G401 (cell line): ENCODE measurements at regions not wholly inside any gene's neighbourhood (a gene's known extent, or its start where the extent isn't known, plus 50 kb on each side); places are given as distances from the start of the nearest gene placed in this dataset.
"Not testable (repeated sequence)": the region's sequence is repeated elsewhere in the genome, so short reads cannot be mapped to it uniquely, and the experiment has no call there.

Experiments used
- DNase-seq: peaks from one replicate; pipeline ENCODE4 v3.0.0-alpha.2; 2015; ENCODE audit warnings: low spot score
- in situ Hi-C: cut with HindIII; loops from 2 replicates; pipeline ENCODE4 v1.10.0; 2016; ENCODE audit warnings: low sequenced_read_pairs, mixed read lengths

- in situ Hi-C loops = no loop called here
- no peak for DNase-seq
Measured at GRCh38 chr2:55811048-55811447, 112.5 kb downstream of the EFEMP1 start.

- no peak for DNase-seq
- in situ Hi-C loops = no loop called here
Measured at GRCh38 chr2:55810622-55811020, 113.0 kb downstream of the EFEMP1 start.

DNA sequence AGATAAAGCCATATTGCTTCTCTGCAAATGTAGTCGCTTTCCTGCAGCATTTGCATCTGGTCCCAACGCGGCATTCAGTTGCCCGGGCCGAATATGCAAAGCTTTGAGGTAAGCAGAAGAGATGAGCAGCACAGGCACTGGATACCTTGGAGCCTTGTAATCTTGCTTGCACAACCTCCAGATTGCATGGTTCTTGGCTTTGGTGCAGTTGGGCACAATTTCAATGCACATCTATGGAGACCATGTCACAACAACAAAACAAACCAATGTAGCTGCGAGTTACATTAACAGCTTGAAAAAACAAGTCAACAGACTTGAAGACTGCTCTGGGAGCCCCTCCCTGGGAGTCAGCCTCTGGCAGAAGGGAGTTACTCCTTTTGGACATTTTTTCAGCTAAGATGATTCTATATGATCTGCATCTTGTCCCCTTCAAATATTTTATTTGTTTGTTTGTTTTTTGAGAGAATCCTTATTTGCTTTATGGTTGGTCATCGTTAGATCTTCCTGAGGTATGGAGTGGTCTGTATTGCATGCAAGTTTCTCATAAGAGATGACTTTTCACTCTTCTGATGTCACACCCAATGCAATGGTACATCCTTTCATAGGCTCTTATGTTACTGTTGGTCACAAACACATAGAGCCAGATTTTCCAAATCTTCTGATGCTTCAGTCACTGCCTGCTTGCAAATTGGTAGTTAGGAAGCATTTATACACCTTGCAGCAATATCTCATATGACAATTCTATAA is 113.5 kb downstream of the EFEMP1 start:
- in situ Hi-C loops = no loop called here
- DNase-seq = no peak

- in situ Hi-C loops = no loop called here
- no peak for DNase-seq
Measured at GRCh38 chr2:55807900-55808299, 114.3 kb upstream of the PNPT1 start.

- DNase-seq = peak; percentile 41
- in situ Hi-C loops = no loop called here
Measured at GRCh38 chr2:55805686-55806085, 112.0 kb upstream of the PNPT1 start.

- peak; percentile 39 for DNase-seq
- in situ Hi-C loops = no loop called here
Measured at GRCh38 chr2:55804535-55804934, 110.9 kb upstream of the PNPT1 start.

DNA sequence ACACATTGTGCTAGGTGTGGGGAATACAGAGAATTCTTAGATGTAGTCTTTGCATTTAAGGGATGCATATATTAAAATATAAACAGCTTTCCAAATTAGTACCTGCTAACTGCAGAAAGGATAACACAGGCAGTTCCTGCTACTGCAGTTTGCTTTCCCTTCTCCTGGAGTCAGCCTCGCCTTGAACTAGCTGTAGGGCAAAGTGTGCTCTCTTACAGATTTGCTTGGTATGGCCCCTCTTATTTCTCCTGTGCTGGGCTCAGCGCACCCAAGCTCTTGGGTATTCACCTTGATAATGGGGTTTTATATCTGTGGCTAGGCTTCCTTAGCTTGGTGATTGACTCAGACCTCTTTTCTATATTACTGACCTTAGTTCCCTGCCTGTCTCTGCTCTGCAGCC is 108.4 kb upstream of the PNPT1 start:
- DNase-seq = no peak
- in situ Hi-C loops = no loop called here

DNA sequence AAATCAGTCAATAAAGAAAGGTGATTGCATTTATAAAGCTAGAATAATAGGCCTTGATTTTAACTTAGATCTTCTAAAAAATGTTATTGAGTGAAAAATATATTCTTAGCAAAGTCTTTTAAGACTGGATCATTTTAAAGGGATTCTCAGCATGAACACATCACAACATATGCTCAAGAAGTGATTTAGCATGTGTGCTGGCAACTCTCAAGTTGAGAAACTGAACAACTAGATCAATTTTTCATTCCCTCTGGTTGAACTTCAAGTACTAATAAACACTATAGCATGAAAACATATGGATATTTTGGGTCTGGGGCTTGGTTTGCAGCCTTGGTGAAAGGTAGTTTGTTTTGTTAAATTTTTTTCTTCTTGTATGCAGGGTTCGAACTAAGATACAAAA is 107.8 kb upstream of the PNPT1 start:
- DNase-seq = no peak
- in situ Hi-C loops = no loop called here

GRCh38 chr2:55799624-55800023 is 106.0 kb upstream of the PNPT1 start:
- in situ Hi-C loops, DNase-seq: not testable (repeated sequence)

GRCh38 chr2:55796121-55796520 is 102.5 kb upstream of the PNPT1 start:
- in situ Hi-C loops = no loop called here

GRCh38 chr2:55793602-55794001 is 100.0 kb upstream of the PNPT1 start:
- DNase-seq, in situ Hi-C loops: not testable (repeated sequence)

More at GRCh38 chr2:55796121-55796520, 102.5 kb upstream of the PNPT1 start:
- DNase-seq = no peak

GRCh38 chr2:55786280-55786679 is 92.6 kb upstream of the PNPT1 start:
- peak; percentile 16 for DNase-seq
- in situ Hi-C loops = no loop called here

DNA sequence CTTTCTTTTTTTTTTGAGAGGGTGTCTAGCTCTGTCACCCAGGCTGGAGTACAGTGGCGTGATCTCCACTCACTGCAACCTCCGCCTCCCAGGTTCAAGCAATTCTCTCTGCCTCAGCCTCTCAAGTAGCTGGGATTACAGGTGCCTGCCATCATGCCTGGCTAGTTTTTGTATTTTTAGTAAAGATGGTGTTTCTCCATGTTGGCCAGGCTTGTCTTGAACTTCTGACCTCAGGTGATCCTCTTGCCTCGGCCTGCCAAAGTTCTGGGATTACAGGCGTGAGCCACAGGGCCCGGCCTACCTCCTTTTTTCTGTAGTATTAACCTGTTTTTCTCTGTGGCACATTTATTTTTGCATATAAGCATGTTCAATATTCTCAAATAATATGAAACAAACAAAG is 90.1 kb upstream of the PNPT1 start:
- DNase-seq, in situ Hi-C loops: not testable (repeated sequence)

DNA sequence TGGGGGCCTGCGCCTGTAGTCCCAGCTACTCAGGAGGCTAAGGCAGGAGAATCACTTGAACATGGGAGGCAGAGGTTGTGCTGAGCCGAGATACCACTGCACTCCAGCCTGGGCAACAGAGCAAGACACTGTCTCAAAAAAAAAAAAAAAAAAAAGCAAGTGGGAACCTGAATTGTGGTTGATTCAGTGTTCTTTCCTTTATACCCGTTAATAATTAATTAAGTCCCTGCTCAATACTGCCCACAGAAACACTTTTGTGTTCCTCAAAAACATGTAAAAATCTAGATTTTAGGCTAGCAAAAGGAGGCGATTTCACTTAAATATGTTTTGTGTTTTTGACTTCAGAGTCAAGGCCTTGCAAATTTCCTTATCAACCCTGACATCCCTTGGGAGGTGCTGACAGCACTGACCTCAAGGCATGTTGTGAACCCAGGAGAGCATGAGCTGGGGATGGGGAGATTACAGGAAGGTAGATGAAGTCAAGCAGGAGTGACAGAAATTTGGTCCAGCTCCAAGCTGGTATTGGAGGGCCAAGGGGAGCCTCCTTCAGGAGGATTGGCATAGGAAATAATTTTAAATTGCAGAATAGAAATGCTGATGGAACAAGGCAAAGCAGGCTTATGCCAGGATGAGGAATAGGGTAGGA is 89.0 kb upstream of the PNPT1 start:
- no peak for DNase-seq
- in situ Hi-C loops = no loop called here

- in situ Hi-C loops = no loop called here
- DNase-seq = no peak
Measured at GRCh38 chr2:55781542-55781941, 87.9 kb upstream of the PNPT1 start.

DNA sequence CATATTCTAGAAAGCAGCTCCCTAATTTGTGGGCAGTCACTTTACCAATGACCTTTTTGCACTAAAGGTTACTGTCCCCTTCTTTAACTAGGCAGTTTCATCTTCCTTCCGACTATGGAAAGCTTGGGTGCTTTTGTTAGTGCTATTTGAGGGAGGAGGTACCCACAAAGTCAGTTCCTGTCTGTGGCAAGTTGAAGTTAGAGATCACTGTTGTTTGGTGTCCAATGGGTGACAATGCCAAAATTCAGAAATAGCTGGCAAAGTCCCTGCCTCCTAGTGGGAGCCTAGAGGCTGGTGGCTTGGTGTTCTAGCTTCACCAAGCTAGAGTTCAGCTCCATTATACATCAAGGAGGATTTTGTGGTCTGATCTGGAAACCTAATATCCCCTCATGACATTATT is 87.1 kb upstream of the PNPT1 start:
- in situ Hi-C loops = no loop called here
- DNase-seq = no peak

DNA sequence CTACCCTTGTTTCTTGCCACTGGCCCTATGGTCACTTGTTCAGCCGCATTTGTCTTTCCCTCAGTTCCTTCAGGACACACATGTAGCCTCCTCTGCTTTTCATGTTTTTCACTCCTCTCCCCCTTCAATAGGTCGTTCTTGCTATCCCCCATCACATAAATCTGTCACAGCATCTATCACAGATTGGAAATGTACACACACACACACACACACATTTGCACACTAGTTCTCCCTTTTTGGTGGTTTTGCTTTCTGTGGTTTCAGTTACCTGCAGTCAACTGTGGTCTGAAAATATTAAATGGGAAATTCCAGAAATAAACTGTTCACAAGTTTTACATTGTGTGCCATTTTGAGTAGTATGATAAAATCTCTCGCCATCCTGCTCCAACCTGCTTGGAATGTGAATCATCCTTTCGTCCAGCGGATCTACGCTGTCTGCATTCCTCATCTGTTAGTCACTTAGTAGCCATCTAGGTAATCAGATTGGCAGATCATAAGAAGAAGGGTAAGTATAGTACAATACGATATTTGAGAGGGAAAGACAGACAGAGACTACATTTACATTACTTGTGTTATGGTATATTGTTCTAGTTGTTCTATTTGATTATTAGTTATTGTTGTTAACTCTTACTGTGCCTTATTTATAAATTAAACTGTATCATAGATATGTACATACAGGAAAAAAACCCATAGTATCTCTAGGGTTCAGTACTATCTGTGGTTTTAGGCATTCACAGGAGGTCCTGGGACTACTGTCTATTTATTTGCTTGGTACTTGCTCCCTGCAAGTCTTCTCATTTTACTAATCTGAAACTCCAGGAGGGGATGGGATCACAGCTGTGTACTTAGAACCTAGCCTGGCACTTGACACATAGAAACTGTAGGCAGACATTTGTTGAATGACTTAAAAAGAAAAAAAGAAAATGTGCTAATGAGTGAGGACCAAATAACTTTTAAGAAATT is 86.1 kb upstream of the PNPT1 start:
- in situ Hi-C loops = no loop called here
- DNase-seq = no peak

DNA sequence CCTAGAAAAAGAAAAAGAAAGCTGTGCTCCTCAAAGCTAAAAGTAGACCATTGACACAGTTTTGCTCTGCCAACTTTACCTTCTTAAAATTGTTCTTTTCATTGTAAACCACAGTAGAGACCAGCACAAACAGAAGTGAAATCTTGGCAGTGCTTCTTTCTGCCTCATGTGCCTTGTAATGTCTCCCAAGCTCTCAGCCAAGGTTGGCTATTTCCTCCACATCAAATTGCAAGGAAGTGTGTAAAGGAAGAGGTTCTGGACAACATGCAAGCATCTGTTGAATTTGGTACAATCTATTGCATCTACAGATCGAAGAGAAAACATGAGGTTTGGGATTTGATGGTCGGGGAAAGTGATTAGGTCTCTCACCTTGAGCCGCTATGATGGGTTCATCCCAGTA is 83.3 kb upstream of the PNPT1 start:
- in situ Hi-C loops = no loop called here
- DNase-seq = no peak

DNA sequence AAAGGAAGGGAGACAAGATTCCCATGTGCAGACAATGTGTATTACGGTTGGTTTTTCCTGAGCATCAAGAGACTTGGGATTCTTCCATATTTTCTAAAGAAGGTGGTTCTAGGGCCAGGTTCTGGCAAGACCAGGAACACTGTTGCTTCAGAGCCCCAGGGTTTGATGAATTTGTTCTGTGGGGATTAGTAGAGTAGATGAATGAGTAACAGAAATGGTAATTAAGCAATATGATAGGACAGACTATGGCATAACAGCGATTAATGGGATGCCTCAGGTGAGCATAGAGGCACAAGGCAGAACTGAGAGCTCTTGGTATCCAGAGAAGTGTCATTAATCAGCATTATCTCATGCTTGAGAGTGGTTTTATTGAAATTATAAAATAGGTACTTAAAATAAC is 82.8 kb upstream of the PNPT1 start:
- no peak for DNase-seq
- in situ Hi-C loops = no loop called here

DNA sequence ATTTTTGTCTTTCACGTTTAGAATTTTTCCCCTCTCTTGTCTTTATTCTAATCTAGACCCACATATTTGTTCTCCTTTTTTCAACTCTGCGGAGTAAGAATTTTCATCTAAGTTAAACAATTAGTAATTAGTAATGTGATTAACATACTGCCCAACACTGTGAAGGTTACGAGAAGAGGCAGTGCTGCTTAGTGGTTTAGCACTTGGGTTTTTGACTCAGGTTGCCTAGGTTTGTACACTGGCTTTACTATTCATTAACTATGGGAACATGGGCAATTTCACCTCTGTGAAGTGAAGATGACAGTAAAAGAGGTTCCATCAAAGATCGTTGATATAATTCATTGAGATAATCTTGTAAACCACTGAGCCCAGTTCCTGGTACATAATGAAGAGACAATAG is 82.2 kb upstream of the PNPT1 start:
- no peak for DNase-seq
- in situ Hi-C loops = no loop called here
